NCI-H2227 treated with DMSO at 0.1 percent for 48 hours (cell line): ENCODE measurements at regions not wholly inside any gene's neighbourhood (a gene's known extent, or its start where the extent isn't known, plus 50 kb on each side); places are given as distances from the start of the nearest gene placed in this dataset.

Experiments used
- DNase-seq: peaks from one replicate; lab custom pipeline; 2025; lab: John Stamatoyannopoulos, UW

DNA sequence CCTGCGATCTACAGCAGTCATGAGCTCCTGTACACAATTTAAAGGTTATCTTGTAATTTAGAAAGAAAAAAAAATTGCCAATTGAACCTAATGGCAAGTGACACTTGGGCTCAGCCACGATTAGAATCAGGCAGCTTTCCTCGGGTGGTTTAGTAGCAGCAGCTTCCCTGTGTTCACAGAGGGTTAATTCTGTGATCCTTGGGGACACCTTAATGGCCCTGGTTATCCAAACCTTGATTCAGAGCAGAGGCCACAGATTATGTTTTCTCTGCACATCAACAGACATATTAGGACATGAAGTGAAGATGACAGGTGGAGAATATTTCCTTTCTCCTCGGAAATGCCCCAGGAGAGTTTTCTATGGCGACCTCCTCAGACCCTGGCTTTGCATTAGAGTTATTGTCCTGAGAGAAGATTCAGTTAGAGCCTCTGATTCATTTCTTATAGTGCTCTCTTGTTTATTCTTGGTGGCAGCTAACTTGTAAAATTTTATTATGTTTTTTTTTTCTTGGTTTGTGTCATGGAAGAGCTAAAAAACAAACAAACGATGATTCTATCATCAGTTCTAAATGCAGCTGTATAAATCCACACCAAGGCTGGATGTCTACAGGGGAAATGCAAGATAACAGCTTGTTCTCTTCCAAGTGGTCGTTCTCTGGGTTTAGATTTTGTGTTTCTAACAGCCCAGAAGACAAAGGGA lies 351.2 kb upstream of the DYNLRB2 start:
- no peak for DNase-seq

DNA sequence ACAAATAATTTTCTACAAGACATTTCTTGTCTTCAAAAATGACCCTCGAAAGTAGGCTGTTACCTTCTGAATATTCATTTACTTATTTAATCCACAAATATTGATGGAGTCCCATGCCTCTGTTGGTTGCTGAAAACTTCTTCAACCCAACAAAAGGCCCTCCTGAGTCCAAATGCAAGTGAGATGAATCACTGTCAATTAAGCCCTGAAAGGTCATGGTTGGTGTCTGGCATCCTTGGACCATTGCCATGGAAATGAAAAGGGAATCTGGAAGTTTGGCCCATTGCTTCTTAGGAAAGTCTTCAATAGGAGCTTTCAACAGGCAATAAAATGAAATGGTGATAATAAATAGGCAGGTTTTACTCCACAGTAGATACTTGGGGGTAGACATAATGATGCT lies 364.7 kb upstream of the DYNLRB2 start:
- no peak for DNase-seq

DNA sequence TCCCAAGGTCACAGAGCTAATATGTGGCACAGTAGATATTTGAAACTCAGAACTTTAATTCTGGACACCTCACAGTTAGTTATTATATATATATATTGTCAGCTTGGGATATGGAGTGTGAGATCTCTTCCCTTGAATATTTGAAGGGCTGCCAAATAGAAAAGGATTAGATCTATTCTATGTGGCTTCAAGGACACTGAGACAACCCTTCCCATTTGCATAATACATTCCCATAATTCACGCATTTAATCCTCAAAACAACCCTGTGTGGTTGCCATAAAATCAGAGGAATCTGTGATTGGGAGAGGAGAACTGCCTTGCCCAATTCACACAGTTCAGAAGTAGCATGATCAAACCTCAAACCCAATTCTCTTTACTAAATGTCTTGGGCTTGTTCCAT lies 365.8 kb upstream of the DYNLRB2 start:
- no peak for DNase-seq

DNA sequence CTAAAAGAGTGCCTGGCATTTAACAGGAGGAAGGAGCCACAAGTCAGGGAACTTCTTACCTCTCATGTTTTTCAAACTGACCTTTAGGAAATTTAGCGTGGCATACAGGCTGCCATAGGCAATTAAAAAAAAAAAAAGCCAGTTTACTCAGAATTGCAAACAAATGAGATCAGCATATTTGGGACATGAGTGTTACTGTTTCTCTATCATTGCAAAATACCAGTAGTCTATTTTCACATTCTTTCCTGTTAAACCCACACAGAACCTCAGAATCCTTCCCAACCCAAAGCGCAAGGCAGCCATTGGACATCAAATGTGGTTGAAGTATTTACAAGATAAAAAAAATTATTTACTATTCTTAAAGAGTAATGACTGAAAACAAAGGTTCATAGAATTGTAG lies 366.4 kb upstream of the DYNLRB2 start:
- no peak for DNase-seq

DNA sequence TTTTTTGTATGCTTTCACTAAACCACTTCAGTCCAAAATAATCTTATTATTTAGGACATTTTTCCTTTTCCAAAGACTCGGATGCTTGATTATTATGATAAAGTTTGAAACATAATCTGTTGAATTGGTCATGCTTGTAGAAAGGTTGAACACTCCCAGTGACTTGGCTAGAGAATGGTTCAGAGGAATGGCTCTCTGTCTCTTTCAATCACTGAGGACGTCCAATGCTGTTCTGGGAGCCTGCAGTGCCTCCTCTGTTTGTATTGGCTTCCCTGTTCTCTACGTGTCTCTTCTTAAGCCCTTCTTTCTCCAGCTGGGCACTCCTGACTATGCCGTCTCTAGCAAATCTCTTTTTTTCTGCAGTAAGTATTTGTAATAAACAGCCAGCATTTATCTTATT lies 369.0 kb upstream of the DYNLRB2 start:
- DNase-seq = no peak

DNA sequence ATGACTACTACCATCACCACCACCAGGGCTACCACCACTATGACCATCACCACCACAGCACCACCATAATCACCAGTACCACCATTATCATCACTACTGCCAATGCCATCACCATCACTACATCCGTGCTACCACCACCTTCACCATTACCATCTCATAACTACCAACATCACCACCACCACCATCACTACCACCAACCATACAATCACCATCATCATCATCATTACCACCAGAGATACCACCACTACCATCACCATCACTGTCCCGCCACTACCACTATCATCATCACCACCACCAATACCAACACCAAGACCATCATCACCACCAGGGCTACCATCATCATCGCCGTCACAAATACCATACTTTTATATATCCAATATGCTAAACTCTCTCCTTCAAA lies 369.6 kb upstream of the DYNLRB2 start:
- DNase-seq = no peak

DNA sequence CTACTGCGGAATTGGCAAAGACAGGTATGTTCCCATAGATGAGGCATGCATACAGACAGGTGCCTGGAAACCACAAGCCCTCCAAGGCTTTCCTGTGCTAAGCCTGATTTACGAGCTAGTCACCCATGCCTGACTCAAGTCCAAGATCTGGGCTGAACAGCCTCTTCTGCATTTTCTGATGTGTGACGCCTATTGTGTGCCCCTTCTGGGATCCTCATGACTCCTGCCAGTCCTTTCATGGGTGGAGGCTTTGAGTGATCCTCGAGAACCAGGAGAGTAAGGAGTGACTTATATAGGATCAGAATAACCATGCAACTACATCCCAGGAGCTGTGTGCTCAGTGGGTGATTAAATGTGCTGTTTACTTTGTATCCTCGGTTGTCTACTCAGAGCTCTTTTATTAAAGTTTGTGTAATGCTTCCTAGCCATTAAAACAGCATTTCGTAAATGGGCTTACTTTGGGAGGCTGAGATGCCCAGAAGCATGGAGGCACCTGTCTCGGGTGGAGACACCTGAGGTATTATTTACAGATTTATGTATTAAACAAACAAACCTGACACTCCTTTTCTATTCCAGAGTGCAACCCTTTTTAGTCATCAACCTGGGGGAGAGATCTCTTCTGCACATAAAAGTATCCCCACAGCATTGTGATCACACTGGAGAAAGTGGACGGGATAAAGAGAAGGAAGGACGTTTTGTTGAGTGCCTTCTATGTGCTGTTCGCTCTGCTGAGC lies 373.0 kb upstream of the DYNLRB2 start:
- no peak for DNase-seq

DNA sequence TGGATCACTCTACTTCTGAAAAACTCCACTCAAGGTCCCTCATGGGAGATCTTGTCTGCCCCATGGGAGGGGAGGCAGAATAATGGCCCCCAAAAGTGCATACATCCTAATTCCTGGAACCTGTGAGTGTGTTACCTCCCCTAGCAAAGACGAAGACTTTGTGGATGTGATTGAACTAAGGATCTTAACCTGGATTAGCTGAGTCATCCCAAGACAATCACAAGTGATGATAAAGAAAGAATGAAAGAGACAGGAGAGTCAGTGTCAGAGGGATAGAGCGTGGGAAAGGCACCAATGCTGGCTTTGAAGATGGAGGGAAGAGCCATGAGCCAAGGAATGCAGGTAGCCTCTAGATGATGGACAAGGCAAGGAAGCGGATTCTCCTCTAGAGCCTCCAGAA lies 374.7 kb upstream of the DYNLRB2 start:
- no peak for DNase-seq

DNA sequence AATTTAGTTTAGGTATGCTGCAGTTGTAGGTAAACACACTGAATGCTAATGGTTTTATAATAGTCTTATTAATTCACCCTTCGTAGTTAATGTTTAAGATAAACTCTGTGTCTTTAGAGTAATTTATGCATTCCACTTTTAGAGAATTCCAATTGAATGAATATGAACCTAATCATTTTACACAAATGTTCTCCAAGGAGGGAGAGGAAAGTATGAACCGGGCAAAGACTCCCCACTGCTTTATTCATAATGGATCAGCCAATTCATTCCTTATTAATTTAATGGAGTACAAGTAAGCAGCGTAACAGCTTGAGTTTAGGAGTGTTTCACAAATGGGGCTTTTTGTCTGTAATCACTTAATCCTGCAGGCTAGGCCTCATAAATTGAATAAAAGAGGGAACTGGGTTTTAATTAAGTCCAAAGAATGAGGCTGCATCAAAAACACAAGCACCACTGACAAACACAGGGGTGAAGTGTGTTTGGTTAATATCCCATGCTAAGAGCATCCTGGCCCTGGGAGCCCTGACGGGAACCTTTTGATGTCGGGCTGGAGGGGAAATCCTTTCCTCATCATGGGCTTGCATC lies 375.7 kb upstream of the DYNLRB2 start:
- no peak for DNase-seq

DNA sequence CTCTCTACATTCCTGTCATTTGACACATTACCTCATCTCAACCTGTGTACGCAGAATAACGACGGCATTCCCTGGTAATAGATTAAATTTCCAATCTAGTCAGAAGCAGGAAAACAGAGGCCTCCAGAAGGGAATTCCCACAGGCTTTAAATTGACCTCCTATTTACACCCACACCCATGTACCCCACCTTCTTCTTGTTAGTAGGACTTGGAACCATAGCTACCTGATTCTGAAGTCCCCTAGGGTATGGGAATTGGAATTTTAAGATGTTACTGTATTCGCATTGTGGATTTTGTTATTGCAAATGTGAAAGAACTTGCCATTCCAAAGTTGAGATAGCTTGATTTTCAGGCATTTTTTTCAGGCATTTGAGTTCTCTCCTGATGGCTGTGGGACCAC lies 377.5 kb upstream of the DYNLRB2 start:
- DNase-seq = no peak

DNA sequence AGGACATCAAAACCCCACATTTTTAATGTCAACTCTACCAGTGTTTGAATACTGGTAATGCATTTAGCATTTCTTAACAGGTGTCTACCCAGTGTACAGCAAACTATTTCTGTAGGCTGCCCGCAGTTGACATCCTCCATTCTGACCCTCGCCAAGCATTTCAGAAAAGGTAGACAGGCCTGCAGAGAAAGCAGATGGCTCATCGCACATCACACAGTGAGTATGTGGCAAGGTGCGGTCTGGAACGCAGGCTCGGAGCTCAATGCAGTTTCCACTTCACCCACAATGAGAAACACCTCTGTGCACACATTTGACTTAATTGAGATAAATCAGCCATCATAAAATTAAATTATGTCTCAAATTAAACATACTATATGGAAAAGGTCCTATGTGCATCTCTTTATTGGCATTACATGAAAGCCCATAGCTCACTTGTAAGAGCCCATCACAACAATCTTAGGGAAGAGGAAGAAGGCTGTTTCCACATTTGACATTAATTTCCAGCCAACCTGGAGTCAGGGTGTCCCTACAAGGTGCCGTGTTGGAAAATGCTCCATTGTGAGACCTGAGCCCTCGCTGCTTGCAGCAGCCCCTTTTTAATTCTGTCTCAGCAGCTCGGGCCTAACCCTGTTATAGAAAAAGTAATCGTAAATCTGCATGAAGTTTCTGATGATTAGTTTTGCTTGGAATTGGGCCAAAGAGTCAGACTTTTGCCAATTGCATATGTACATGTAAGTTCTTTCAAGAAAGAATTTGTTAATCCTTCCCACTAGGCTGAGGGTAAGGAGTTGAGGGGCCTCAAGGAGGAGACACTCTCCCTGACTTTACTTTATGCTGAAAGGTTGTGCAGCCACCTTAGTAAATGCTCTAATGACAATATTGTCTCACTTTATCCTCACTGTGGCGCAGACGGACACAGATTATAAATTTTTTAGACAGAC lies 378.7 kb upstream of the DYNLRB2 start:
- DNase-seq = no peak

DNA sequence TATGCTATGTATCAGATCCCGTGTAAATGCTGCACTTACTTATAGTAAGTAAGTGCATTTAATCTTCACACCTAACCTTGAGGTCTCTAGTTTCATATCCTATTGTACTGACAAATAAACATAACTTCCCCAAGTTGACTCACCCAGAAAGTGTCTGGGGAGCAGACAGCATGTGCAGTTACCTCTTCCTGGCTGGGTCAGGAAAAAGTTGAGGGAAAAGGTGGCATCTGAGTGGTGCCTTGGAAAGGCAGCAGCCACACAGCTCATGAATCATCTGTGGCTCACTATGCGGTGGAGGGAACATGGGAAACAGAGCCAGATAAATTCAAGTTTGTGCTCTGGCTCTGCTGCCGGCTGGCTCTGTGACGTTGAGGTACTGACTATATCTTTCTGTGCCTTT lies 382.0 kb upstream of the DYNLRB2 start:
- DNase-seq = no peak

DNA sequence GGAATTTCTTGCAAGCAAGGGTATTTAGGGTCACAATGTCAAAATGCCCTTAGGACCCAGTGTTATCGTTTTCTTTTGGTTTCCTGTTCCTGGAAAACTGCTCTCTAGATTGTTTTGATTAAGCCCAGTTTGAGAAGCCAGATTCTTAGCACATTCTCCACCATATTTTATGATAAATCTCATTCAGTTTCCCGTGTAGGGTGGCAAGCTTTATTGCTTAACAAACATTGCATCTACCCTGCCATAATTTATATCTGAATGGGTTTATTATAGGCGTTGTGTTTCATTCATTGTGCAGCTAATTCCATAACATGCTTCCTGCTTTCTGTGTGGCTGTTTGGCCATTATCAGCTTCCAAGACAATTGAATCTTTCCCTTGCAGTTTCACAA lies 389.1 kb upstream of the DYNLRB2 start:
- DNase-seq = no peak

DNA sequence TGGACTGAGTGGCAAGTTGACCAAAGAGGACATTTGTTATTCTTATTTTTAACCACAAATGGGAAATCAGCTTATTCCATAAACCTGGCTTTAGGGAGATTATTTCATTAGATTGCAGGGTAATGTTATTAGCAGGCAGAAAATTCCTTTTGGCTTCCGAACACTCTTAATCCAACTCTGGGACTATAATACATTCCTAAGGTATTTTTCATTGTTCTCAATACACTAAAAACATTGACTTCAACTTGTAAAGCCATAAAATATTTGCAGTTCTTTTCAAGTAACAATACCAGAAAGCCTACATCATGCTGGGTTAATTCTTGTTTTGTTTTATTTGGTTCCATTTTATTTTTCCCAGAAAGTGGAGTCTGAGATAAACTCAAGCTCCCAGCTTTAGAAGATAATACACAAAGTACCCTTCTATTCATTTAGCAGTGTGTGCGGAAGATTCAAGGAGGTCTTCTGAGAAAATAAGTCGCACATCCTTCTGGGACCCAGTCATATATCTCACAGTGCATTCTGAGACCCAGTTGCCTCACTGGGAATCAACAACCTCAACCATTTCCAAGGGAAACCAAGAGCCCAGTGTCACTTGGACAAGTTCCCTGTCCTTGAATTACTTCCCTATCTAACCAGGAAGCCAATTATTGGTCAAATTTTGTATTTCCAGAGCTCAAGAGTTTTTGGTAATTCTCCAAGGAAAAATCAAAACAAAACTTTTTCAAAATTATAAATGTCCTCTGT lies 389.6 kb upstream of the DYNLRB2 start:
- DNase-seq = no peak

DNA sequence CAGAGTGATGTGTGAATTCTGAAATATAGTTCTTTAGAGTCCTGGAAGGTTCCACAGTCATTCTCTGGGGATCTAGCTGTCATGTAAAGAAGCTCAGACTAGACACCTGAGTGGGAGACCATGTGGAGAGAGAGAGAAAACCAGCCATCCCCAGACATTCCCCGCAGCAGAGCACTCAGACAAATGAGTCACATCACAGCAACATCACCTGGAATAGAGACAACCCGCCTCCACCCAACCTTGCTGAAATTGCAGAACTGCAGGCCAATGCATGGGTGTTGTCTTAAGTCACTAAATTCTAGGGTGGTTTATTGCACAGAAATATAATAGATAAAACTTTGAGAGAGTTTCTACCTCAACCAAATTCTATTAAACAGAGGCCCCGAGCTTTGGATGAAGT lies 392.0 kb upstream of the DYNLRB2 start:
- DNase-seq = no peak

DNA sequence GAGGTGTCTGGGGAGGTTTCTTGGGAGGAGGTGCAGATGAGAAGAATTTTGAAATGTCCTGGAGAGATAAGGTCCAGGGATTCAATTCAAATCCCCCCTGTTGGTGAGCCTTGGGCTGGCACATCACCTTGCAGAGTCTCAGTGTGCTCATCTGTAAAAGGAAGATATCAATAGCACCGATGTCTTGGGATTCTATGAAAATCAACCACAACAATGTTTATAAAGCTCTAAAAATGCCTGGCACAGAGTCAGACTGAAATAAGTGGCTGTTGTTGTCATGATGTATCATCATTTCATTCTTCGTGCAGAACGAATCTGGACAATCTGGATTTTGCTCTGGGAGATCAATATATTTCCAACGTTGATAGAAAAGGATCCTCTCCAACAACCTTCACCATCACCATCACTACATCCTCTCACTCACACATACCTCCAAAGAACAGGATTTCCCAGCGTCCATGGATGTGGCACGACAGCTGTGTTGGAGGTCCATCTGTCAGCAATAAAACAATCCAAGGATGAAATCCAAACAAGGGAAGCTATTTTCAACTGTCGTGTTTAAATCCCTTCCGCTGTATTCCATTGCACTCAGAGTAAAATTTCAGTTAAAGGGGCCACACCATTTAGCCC lies 393.7 kb upstream of the DYNLRB2 start:
- no peak for DNase-seq

DNA sequence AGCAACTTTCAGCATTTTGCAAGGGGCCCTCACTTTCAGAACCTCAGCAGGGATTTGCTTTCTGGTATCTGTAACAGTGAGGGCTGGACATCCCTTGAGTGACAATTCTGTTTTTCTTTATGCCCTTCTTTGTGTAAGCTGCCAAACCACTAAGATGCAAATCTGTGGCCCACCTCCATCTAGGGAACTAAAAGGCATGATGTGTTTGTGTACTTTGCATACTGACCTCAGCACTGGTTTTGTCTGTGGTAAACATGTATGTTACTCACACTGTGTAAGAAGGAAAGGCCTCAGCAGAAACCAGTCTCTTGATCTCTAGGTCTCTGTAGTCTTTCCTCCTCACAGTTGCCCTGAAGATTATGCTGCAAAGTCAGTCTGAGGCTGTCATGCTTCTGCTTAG lies 396.6 kb upstream of the DYNLRB2 start:
- no peak for DNase-seq

DNA sequence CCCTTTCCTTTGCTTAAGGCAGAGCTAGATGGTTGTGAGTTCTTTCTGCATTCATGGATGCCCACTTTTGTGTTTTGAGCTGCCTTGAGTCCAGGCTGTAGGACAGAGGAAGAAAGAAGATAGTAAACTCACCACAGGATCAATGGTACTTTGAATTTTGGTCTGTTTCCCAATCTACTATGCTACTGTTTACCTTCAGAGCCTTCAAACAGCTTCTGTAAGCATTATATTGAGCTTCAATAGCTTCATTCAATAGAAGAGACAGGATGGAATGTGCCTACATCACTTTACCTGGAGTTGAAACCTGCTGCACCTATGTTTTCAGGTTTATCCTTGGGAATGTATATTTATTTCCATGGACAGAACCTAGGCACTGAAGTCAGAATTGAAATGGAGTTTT lies 397.9 kb upstream of the DYNLRB2 start:
- DNase-seq = no peak

DNA sequence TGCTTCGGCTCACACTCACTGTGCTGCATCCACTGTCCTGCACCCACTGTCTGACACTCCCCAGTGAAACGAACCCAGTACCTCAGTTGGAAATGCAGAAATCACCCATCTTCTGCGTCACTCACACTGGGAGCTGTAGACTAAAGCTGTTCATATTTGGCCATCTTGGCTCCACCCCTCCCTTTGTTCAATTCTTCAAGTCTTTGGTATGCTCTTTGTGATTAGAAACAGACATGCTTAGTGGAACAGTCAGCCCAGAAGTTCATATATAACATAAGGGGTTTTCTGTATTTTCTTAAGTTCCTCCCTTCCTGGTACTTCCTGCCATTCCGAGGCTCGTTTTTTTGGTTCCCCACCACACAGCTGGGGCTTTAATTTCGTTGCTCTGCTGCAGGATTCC lies 398.5 kb upstream of the DYNLRB2 start:
- no peak for DNase-seq

DNA sequence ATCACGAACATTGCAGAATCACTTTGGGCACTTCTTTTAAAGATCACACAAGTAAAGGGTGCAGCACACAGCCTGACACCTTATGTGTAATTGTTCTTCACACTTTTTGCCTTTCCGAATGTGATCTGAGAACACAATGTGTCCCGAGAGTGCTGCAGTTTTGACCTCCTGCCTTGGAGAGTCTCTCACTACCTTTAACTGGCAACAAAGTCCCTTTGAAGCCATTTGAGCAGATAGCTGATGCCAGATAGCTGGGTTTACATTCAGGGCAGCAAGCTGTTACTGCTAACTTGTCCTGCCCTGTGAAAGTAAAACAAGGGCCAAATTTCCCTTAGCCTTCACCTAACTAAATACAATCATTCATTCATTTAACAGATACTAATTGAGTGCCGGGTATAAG lies 411.0 kb upstream of the DYNLRB2 start:
- DNase-seq = no peak

DNA sequence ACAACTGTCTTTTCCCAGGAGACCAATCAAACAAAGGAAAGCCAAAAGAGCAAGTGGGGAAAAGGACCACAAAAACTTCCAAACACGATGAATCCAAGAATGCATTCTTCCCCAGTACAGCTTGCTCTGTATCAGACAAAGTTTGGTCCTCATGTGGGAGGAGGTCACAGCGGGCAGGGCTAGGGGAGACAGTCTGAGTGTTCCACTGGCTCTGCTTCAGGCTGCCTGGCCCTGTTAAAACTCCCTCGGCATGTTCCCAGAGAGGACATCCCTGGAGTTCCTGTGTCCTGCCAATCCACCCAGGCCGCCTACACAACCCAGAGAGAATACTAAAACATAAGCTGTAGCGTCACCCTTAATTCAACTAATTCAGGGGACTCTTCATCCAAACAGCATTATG lies 415.1 kb upstream of the DYNLRB2 start:
- DNase-seq = no peak
